ENCODE measurements at regions not wholly inside any gene's neighbourhood (a gene's known extent, or its start where the extent isn't known, plus 50 kb on each side); places are given as distances from the start of the nearest gene placed in this dataset.

GRCh38 chr1:245058436-245058835 lies 96.3 kb upstream of the KIF26B start:
- Histone ChIP-seq H3K36me3 (ENCODE audit: insufficient read depth) (no peaks in the 10 kb centered on the region), H3K79me2 (replicated peaks; ENCODE audit: insufficient read depth) (no peaks in the 10 kb centered on the region), H3K4me2 (no peak overlapping the region), H3K27ac (ENCODE audit: low read depth) (no peak overlapping the region), H2AFZ (no peak overlapping the region), H4K20me1 (replicated peaks; ENCODE audit: insufficient read depth) (no peaks in the 10 kb centered on the region), H3K4me3 (no peak overlapping the region), H3K9me2 (ENCODE audit: insufficient read depth) (no peaks in the 10 kb centered on the region), H3K27me3 (ENCODE audit: insufficient read depth) (no peaks in the 10 kb centered on the region), H3F3A (replicated peaks; ENCODE audit: low read depth) (no peaks in the 10 kb centered on the region), H3K4me1 (ENCODE audit: insufficient read depth) (peaks cover 33% of the 10 kb centered on the region)
- no peak for DNase-seq (ENCODE audit: low spot score)
- H3K36me3 Mint-ChIP-seq (ENCODE audit: low read depth) = peaks cover 23% of the 10 kb centered on the region
- ATAC-seq = no peak
- no peak overlapping the region for H3K4me3 Mint-ChIP-seq
- H3K9me3 Mint-ChIP-seq = peaks cover 16% of the 10 kb centered on the region
- peaks cover 40% of the 10 kb centered on the region for H3K4me1 Mint-ChIP-seq
- peak overlapping the region; percentile 45; the same call in 1 of the 2 replicates for H3K27ac Mint-ChIP-seq
- TF ChIP-seq ETS1 (IDR thresholded peaks at IDR 0.05) (no peak), ZNF114 (CRISPR knock-in tag; IDR thresholded peaks at IDR 0.05) (no peak), CREB1 (CRISPR knock-in tag; IDR thresholded peaks at IDR 0.05; ENCODE audit: low read depth) (no peak), STAT1 (IDR thresholded peaks at IDR 0.05; ENCODE audit: unreplicated experiment) (no peak), EZH2 (IDR thresholded peaks at IDR 0.05; ENCODE audit: low read depth, unreplicated experiment) (no peak), NANOG (IDR thresholded peaks at IDR 0.05; ENCODE audit: borderline replicate concordance) (no peak), EZH2phosphoT487 (IDR thresholded peaks at IDR 0.05; ENCODE audit: unreplicated experiment) (no peak), ZNF462 (CRISPR knock-in tag; IDR thresholded peaks at IDR 0.05) (no peak), ZNF331 (CRISPR knock-in tag; IDR thresholded peaks at IDR 0.05; ENCODE audit: low read depth) (no peak), POLR2AphosphoS5 (IDR thresholded peaks at IDR 0.05; ENCODE audit: low read depth) (no peak), CTCF (conservative IDR thresholded peaks at IDR 0.05; ENCODE audit: low read depth in 2 of 2) (no peak), JUNB (IDR thresholded peaks at IDR 0.05; ENCODE audit: unreplicated experiment) (no peak), REST (IDR thresholded peaks at IDR 0.05; ENCODE audit: unreplicated experiment) (no peak)
- H3K27me3 Mint-ChIP-seq (ENCODE audit: insufficient read depth, low read depth, poor library complexity) = peaks cover 2% of the 10 kb centered on the region
